Stimulated activated CD4-positive, alpha-beta T cell treated with anti-CD3 and anti-CD28 coated beads, Interleukin-12 subunit alpha, Interleukin-12 subunit beta, amount 100 ng/mL, for 48 hours (primary cell): ENCODE measurements at regions not wholly inside any gene's neighbourhood (a gene's known extent, or its start where the extent isn't known, plus 50 kb on each side); places are given as distances from the start of the nearest gene placed in this dataset.
"Not testable (repeated sequence)": the region's sequence is repeated elsewhere in the genome, so short reads cannot be mapped to it uniquely, and the experiment has no call there.

Experiments used
- DNase-seq, 3 donors: peaks; one replicate each; pipeline ENCODE4 v3.0.0-alpha.2; 2020; ENCODE audit warnings: low read depth in 2 of 3, low spot score in 1 of 3

DNA sequence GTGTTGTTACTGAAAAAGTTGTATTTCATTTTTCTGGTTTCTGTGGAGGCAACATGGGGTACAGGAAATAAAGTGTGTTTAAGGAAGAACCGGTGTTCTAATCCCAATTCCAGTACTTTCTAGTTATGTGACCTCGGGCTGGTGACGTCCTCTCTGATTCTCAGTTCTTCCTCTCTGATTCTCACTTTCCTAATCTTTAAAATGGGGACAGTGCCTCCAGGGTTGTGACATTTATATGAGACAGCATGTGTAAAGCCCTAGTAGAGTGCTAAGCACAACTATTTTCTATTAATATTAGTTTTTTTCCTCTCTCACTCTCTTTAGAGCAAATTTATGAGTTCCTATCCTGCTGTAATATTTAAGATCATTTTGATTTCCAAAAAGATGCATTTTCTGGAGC is 50.9 kb upstream of the PTPDC1 start:
- no peak for DNase-seq

GRCh38 chr9:94031946-94032345 is 52.3 kb upstream of the PTPDC1 start:
- no peak for DNase-seq

- DNase-seq: no peak
Observed at GRCh38 chr9:94031380-94031779, 52.9 kb upstream of the PTPDC1 start.

GRCh38 chr9:94030318-94031179 is 53.7 kb upstream of the PTPDC1 start:
- peak; percentile 64 to 77 (median 71) for DNase-seq

DNA sequence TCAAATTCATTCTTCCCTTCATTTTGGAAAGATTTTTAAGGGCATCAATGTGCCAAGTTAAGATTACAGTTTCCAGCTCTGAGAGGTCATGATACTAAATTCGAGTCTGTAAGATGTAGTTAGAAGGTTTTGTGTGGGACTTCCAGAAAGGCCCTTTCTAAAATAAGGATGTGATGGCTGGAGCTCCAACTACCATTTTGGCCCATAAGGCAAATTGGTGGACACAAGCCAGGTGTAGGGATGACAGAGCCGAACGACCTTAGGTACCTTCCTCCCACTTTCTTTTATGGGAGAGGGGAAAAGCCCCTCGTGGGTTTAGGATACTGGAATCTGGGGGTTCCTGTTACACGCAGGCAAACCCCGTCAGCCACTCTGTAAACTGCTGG is 54.3 kb upstream of the PTPDC1 start:
- no peak for DNase-seq

DNA sequence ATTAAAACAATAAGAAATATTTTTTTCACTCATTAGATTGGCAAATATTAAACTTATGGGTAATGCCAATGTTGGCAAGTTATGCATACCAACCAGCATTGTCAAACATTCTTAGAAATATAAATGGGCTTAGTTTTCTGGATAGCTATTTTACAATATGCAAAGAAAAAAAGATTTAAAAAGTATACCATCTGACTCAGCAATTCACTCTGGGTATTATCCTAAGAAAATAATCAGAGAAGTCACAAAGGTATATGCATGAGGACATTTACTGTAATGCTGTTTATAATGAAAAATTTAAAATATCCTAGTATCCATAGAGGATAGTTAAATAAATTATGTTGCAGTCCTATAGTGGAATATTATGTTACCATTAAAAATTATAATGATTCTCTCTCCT is 57.4 kb upstream of the PTPDC1 start:
- DNase-seq: no peak

DNA sequence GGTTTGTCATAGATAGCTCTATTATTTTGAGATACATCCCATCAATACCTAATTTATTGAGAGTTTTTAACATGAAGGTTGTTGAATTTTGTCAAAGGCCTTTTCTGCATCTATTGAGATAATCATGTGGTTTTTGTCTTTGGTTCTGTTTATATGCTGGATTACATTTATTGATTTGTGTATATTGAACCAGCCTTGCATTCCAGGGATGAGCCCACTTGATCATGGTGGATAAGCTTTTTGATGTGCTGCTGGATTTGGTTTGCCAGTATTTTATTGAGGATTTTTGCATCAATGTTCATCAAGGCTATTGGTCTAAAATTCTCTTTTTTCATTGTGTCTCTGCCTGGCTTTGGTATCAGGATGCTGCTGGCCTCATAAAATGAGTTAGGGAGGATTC is 61.8 kb upstream of the PTPDC1 start:
- DNase-seq: not testable (repeated sequence)

- DNase-seq: not testable (repeated sequence)
Observed at GRCh38 chr9:94020836-94021235, 63.4 kb upstream of the PTPDC1 start.

DNA sequence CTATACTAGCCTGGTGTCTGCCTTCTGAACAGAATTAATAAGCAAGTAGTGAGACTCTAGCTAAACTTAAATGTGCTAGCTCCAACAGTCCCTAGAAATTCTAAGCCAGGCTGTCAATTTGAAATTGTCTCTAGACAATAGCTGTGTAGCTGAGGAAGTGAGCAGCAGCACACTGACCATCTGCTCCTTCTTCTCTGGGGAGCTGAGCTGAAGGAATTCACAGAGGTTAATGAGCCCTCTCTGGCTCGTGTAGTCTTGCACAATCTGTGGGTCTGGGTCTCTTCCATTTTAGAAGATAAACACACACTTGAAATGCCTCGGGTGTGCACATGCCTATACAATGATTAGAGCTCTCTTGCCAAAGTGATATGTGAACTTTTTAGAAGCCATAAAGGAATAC is 63.5 kb upstream of the BARX1 start:
- DNase-seq: no peak

- DNase-seq: no peak
Observed at GRCh38 chr9:94017939-94018531, 62.9 kb upstream of the BARX1 start.

GRCh38 chr9:94016744-94017143 is 61.6 kb upstream of the BARX1 start:
- DNase-seq: no peak

- DNase-seq: no peak
Observed at GRCh38 chr9:94014920-94015319, 59.8 kb upstream of the BARX1 start.

DNA sequence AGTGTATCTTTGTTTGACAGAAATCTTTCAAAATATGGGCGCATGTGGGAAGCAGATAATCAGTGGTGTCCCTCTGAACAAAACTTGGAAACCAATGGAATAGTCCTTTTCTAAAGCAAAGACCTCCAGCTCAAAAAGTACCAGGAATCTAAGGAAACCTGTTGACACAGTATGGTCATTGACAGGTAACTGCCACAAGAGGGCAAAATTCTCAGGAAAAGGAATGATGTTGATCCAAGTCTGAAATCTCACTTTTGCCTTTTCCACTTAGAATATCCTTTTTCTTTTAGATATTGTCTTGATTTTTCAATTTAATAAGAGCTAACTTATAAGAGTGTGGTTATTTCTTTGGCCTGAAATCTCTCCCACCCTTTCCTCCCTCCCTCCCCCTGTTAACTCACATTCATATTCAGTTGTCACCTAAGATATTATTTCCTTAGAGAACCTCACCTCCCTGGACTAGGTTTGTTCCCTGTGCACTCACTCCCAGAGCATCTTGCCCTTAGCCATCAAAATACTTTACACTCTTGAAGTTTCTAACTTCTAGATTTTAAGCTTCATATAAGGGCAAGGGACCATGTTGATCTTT is 59.0 kb upstream of the BARX1 start:
- no peak for DNase-seq

- DNase-seq: no peak
Observed at GRCh38 chr9:94010980-94011533, 55.9 kb upstream of the BARX1 start.

DNA sequence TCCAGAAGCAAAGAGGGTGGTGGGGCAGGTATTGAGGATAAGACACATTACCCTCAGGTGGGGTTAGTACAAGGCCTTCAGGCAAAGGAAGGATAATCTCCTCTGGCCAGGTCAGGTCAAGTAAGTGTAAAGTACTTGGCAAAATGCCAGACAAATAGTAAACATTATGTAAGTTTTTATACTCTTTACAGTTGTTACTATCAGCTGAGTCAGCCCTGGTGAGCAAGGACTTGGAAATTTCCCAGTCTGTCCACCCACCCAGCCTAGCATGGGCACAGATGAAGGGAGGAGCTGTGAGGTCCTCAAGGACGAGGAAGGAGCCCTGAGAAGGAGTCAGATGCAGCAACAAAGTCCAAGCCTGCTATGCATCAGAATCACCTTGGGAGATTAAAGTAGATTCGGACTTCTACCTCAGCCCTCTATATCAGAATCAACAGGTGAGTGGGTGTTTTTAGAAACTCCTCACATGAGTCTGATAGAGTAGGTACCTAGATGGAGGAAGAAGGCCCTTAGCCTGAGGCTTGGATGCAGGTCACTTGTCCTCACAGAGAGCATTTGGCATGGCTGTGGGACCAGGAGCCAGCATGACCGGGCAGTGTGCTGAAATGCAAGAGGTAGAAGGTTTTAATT is 50.2 kb upstream of the BARX1 start:
- DNase-seq: no peak
